DOHH2 (cell line): ENCODE measurements at regions not wholly inside any gene's neighbourhood (a gene's known extent, or its start where the extent isn't known, plus 50 kb on each side); places are given as distances from the start of the nearest gene placed in this dataset.
A peak's percentile ranks its signal among the peaks of the same experiment; 100 is the strongest.

Experiments
- H3F3A ChIP-seq: fragments of 200-600 bp; sonication (generic), shearing (Covaris generic); 2 replicates; pipeline ENCODE4 v1.6.0; 2016; ENCODE audit warnings: antibody characterized with exemption, mild to moderate bottlenecking; ENCODE audit not compliant: control insufficient read depth, insufficient read depth
- H3K27ac ChIP-seq: fragments of 200-600 bp; sonication (generic); 2 replicates; pipeline ENCODE4 v1.5.1; 2014; ENCODE audit warnings: low read depth, mild to moderate bottlenecking, low read length, moderate library complexity
- H3K27me3 ChIP-seq: fragments of 200-600 bp; sonication (generic); 2 replicates; pipeline ENCODE4 v1.6.1; 2014; ENCODE audit warnings: mild to moderate bottlenecking, low read length, mixed read lengths; ENCODE audit not compliant: control insufficient read depth
- H3K36me3 ChIP-seq: fragments of 200-600 bp; sonication (generic); 2 replicates; pipeline ENCODE4 v1.6.1; 2014; ENCODE audit warnings: mild to moderate bottlenecking, low read length, moderate library complexity, mixed read lengths; ENCODE audit not compliant: control insufficient read depth
- H3K4me1 ChIP-seq: fragments of 200-600 bp; sonication (generic); 2 replicates; pipeline ENCODE4 v1.6.1; 2014; ENCODE audit warnings: mild to moderate bottlenecking, low read length, mixed read lengths; ENCODE audit not compliant: control insufficient read depth
- H3K4me2 ChIP-seq: fragments of 200-600 bp; sonication (generic); 2 replicates; pipeline ENCODE4 v1.6.0; 2014; ENCODE audit warnings: mild to moderate bottlenecking, low read length, moderate library complexity
- H3K4me3 ChIP-seq: fragments of 200-600 bp; sonication (generic); 2 replicates; pipeline ENCODE4 v1.5.1; 2014; ENCODE audit warnings: mild to moderate bottlenecking, low read length, mixed read lengths
- H3K79me2 ChIP-seq: fragments of 200-600 bp; sonication (generic); 2 replicates; pipeline ENCODE4 v1.6.1; 2014; ENCODE audit warnings: mild to moderate bottlenecking, low read length, mixed read lengths; ENCODE audit not compliant: control insufficient read depth
- H3K9me2 ChIP-seq: fragments of 200-600 bp; sonication (generic); replicated peaks from 2 replicates; pipeline ENCODE4 v1.6.1; 2014; ENCODE audit warnings: mild to moderate bottlenecking, low read length, mixed read lengths; ENCODE audit not compliant: control insufficient read depth
- H3K9me3 ChIP-seq: fragments of 200-600 bp; sonication (generic); 2 replicates; pipeline ENCODE4 v1.6.1; 2014; ENCODE audit warnings: antibody characterized with exemption, low read length, mixed read lengths; ENCODE audit not compliant: control insufficient read depth, insufficient read depth
- H4K20me1 ChIP-seq: fragments of 200-600 bp; sonication (generic); 2 replicates; pipeline ENCODE4 v1.6.0; 2014; ENCODE audit warnings: low read depth, mild to moderate bottlenecking, antibody characterized with exemption, low read length, moderate library complexity; ENCODE audit not compliant: control insufficient read depth, insufficient read depth
- CTCF ChIP-seq: fragments of 200-600 bp; sonication (generic); IDR thresholded peaks from one replicate; pipeline ENCODE4 v1.5.1; 2014; ENCODE audit warnings: antibody characterized with exemption, mild to moderate bottlenecking, low read depth, low read length; ENCODE audit not compliant: poor library complexity, severe bottlenecking
- EZH2phosphoT487 ChIP-seq: fragments of 200-600 bp; sonication (generic); IDR thresholded peaks from 2 replicates; pipeline ENCODE4 v1.6.1; 2017; ENCODE audit warnings: borderline replicate concordance, mild to moderate bottlenecking, antibody characterized with exemption, low read length, moderate library complexity, mixed read lengths

- Histone ChIP-seq H3F3A (no peaks in the 10 kb centered on the region), H3K4me3 (no peak overlapping the region), H3K79me2 (no peaks in the 10 kb centered on the region), H3K4me2 (peak overlapping the region; percentile 38; the same call in 1 of the 2 replicates), H3K4me1 (no peaks in the 10 kb centered on the region), H3K27me3 (peaks cover 47% of the 10 kb centered on the region), H3K27ac (no peak overlapping the region), H3K9me3 (no peaks in the 10 kb centered on the region; the same call in 1 of the 2 replicates), H3K36me3 (no peaks in the 10 kb centered on the region), H3K9me2 (no peaks in the 10 kb centered on the region), H4K20me1 (no peaks in the 10 kb centered on the region)
- TF ChIP-seq CTCF = no peak
- TF ChIP-seq EZH2phosphoT487 = no peak
Observed at GRCh38 chr1:58902830-58903513, 119.1 kb upstream of the JUN start.

- Histone ChIP-seq H3K79me2 (no peaks in the 10 kb centered on the region), H3K27ac (no peak overlapping the region), H3K27me3 (peaks cover 47% of the 10 kb centered on the region), H3K4me1 (no peaks in the 10 kb centered on the region), H3K9me2 (no peaks in the 10 kb centered on the region), H3F3A (no peaks in the 10 kb centered on the region), H4K20me1 (no peaks in the 10 kb centered on the region), H3K4me3 (peak overlapping the region; percentile 27; the same call in 1 of the 2 replicates), H3K4me2 (peak overlapping the region; percentile 38), H3K9me3 (no peaks in the 10 kb centered on the region; the same call in 1 of the 2 replicates), H3K36me3 (no peaks in the 10 kb centered on the region)
- TF ChIP-seq CTCF (no peak), EZH2phosphoT487 (peak; percentile 49; the same call in 1 of the 2 replicates)
Observed at GRCh38 chr1:58903514-58904298, 119.9 kb upstream of the JUN start.

- Histone ChIP-seq H3F3A (no peaks in the 10 kb centered on the region), H3K79me2 (no peaks in the 10 kb centered on the region), H3K27ac (no peak overlapping the region), H3K4me3 (no peak overlapping the region), H3K27me3 (peaks cover 47% of the 10 kb centered on the region), H3K4me2 (peak overlapping the region; percentile 38; the same call in 1 of the 2 replicates), H3K36me3 (no peaks in the 10 kb centered on the region), H3K4me1 (no peaks in the 10 kb centered on the region), H4K20me1 (no peaks in the 10 kb centered on the region), H3K9me2 (no peaks in the 10 kb centered on the region), H3K9me3 (no peaks in the 10 kb centered on the region; the same call in 1 of the 2 replicates)
- TF ChIP-seq CTCF (no peak), EZH2phosphoT487 (no peak)
Observed at GRCh38 chr1:58904299-58905125, 120.7 kb upstream of the JUN start.
